Astrocyte (in vitro differentiated cells and primary cell): ENCODE measurements at regions not wholly inside any gene's neighbourhood (a gene's known extent, or its start where the extent isn't known, plus 50 kb on each side); places are given as distances from the start of the nearest gene placed in this dataset.

Source experiments
- DNase-seq: peaks from one replicate; pipeline ENCODE4 v3.0.0-alpha.2; 2010; ENCODE audit warnings: low read depth
- FAIRE-seq: peaks from 2 replicates; lab custom pipeline; 2011; peaks lifted over from hg19 to GRCh38; lab: Jason Lieb, UNC
- H2AFZ ChIP-seq: 2 replicates; pipeline ENCODE4 v1.6.0; 2012; ENCODE audit warnings: low read depth, low read length, inconsistent platforms
- H3K27ac ChIP-seq: 2 replicates; pipeline ENCODE4 v1.5.1; 2011; ENCODE audit warnings: low read depth, low read length, inconsistent platforms
- H3K27me3 ChIP-seq: 2 replicates; pipeline ENCODE4 v1.6.0; 2011; ENCODE audit warnings: low read length, inconsistent platforms; ENCODE audit not compliant: insufficient read depth
- H3K36me3 ChIP-seq: 2 replicates; pipeline ENCODE4 v1.5.1; 2011; ENCODE audit warnings: low read length, inconsistent platforms; ENCODE audit not compliant: insufficient read depth
- H3K4me1 ChIP-seq: 2 replicates; pipeline ENCODE4 v1.5.1; 2011; ENCODE audit warnings: low read length, inconsistent platforms; ENCODE audit not compliant: insufficient read depth
- H3K4me2 ChIP-seq: 2 replicates; pipeline ENCODE4 v1.6.0; 2012; ENCODE audit warnings: low read length, inconsistent platforms
- H3K4me3 ChIP-seq: 2 replicates; pipeline ENCODE4 v1.5.1; 2011; ENCODE audit warnings: low read depth, mild to moderate bottlenecking, low read length, inconsistent platforms; ENCODE audit not compliant: insufficient read depth
- H3K79me2 ChIP-seq: 2 replicates; pipeline ENCODE4 v1.6.0; 2012; ENCODE audit warnings: mild to moderate bottlenecking, low read length, inconsistent platforms; ENCODE audit not compliant: insufficient read depth
- H3K9ac ChIP-seq: 2 replicates; pipeline ENCODE4 v1.6.0; 2012; ENCODE audit warnings: mild to moderate bottlenecking, low read length, inconsistent platforms
- H3K9me3 ChIP-seq: 2 replicates; pipeline ENCODE4 v1.5.1; 2012; ENCODE audit warnings: low read depth, mild to moderate bottlenecking, low read length, inconsistent platforms; ENCODE audit not compliant: insufficient read depth
- H4K20me1 ChIP-seq: 2 replicates; pipeline ENCODE4 v1.6.0; 2012; ENCODE audit warnings: low read length, inconsistent platforms; ENCODE audit not compliant: insufficient read depth
- H3K27ac Mint-ChIP-seq: one replicate; pipeline ENCODE4 v1.8.0; 2021; ENCODE audit warnings: mild to moderate bottlenecking, mixed read lengths; ENCODE audit not compliant: unreplicated experiment
- H3K27me3 Mint-ChIP-seq: one replicate; pipeline ENCODE4 v1.8.0; 2021; ENCODE audit warnings: low read depth, mixed read lengths; ENCODE audit not compliant: unreplicated experiment
- H3K36me3 Mint-ChIP-seq: one replicate; pipeline ENCODE4 v1.8.0; 2021; ENCODE audit warnings: low read depth, mixed read lengths; ENCODE audit not compliant: unreplicated experiment
- H3K4me1 Mint-ChIP-seq: one replicate; pipeline ENCODE4 v1.8.0; 2021; ENCODE audit warnings: low read depth, mixed read lengths; ENCODE audit not compliant: unreplicated experiment
- H3K4me3 Mint-ChIP-seq: one replicate; pipeline ENCODE4 v1.8.0; 2021; ENCODE audit warnings: mild to moderate bottlenecking, moderate library complexity, mixed read lengths; ENCODE audit not compliant: unreplicated experiment
- H3K9me3 Mint-ChIP-seq: one replicate; pipeline ENCODE4 v1.8.0; 2021; ENCODE audit warnings: mild to moderate bottlenecking, mixed read lengths; ENCODE audit not compliant: unreplicated experiment
- CTCF ChIP-seq: IDR thresholded peaks from 2 replicates; pipeline ENCODE4 v1.5.1; 2011; ENCODE audit warnings: low read depth, mild to moderate bottlenecking, inconsistent platforms, low read length, moderate library complexity; ENCODE audit not compliant: insufficient read depth
- EZH2 ChIP-seq: IDR thresholded peaks from 2 replicates; pipeline ENCODE4 v1.6.1; 2012; ENCODE audit warnings: mild to moderate bottlenecking, low read length, inconsistent platforms; ENCODE audit not compliant: insufficient read depth

DNA sequence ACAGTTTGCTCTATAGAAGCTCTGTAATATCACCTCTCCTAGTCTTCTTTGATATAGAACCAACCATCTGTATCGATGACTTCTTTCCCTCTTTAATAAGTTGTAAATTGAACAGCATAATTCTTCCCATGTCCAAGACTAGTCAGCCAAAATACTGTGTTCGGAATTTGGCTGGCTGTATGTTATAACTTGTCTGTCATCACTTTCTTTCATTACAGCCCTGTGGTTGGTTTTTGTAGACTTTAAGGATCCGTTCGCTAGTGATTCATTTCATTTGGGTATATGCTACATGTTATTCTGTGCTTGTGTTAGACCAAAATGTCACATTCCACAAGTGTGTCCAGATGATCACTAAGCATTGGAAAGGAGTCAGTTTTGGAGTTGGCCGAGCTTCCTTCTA, 155.4 kb upstream of the ITGB1 start:
- H3K36me3 Mint-ChIP-seq = peaks cover 2% of the 10 kb centered on the region
- FAIRE-seq (peak; percentile 89), DNase-seq (peak; percentile 73)
- no peak overlapping the region for H3K4me2 ChIP-seq
- H3K9me3 Mint-ChIP-seq = no peaks in the 10 kb centered on the region
- TF ChIP-seq CTCF = no peak
- no peak for TF ChIP-seq EZH2
- H3K27ac Mint-ChIP-seq = no peak overlapping the region
- H3K79me2 ChIP-seq = no peaks in the 10 kb centered on the region
- no peak overlapping the region for H3K4me3 ChIP-seq
- no peak overlapping the region for H3K27ac ChIP-seq
- peaks cover 24% of the 10 kb centered on the region for H3K4me1 ChIP-seq
- no peaks in the 10 kb centered on the region for H3K27me3 Mint-ChIP-seq
- no peaks in the 10 kb centered on the region for H3K36me3 ChIP-seq
- H3K27me3 ChIP-seq = no peaks in the 10 kb centered on the region
- no peaks in the 10 kb centered on the region for H4K20me1 ChIP-seq
- no peaks in the 10 kb centered on the region for H3K9me3 ChIP-seq
- H2AFZ ChIP-seq = no peak overlapping the region
- H3K4me1 Mint-ChIP-seq = peaks cover 27% of the 10 kb centered on the region
- no peak overlapping the region for H3K9ac ChIP-seq
- no peak overlapping the region for H3K4me3 Mint-ChIP-seq

- H3K4me2 ChIP-seq = no peak overlapping the region
- no peaks in the 10 kb centered on the region for H3K36me3 ChIP-seq
- H2AFZ ChIP-seq = no peak overlapping the region
- H3K27ac ChIP-seq = no peak overlapping the region
- Mint-ChIP-seq H3K27me3 (no peaks in the 10 kb centered on the region), H3K36me3 (peaks cover 2% of the 10 kb centered on the region), H3K4me3 (no peak overlapping the region), H3K27ac (no peak overlapping the region), H3K4me1 (peaks cover 27% of the 10 kb centered on the region), H3K9me3 (no peaks in the 10 kb centered on the region)
- H4K20me1 ChIP-seq = no peaks in the 10 kb centered on the region
- no peak overlapping the region for H3K9ac ChIP-seq
- H3K4me3 ChIP-seq = no peak overlapping the region
- peaks cover 24% of the 10 kb centered on the region for H3K4me1 ChIP-seq
- H3K27me3 ChIP-seq = no peaks in the 10 kb centered on the region
- no peaks in the 10 kb centered on the region for H3K9me3 ChIP-seq
- no peak for TF ChIP-seq EZH2
- no peak for TF ChIP-seq CTCF
- DNase-seq (peak; percentile 84), FAIRE-seq (no peak)
- H3K79me2 ChIP-seq = no peaks in the 10 kb centered on the region
Observed at GRCh38 chr10:33112831-33113455, 154.9 kb upstream of the ITGB1 start.

GRCh38 chr10:33111488-33112051, 153.5 kb upstream of the ITGB1 start:
- Histone ChIP-seq H3K4me1 (peaks cover 22% of the 10 kb centered on the region), H3K27ac (no peak overlapping the region), H3K9me3 (no peaks in the 10 kb centered on the region), H3K4me2 (no peak overlapping the region), H4K20me1 (no peaks in the 10 kb centered on the region), H3K36me3 (no peaks in the 10 kb centered on the region), H3K4me3 (no peak overlapping the region), H3K9ac (no peak overlapping the region), H3K27me3 (no peaks in the 10 kb centered on the region), H3K79me2 (no peaks in the 10 kb centered on the region), H2AFZ (no peak overlapping the region)
- H3K4me1 Mint-ChIP-seq = peaks cover 24% of the 10 kb centered on the region
- peaks cover 2% of the 10 kb centered on the region for H3K36me3 Mint-ChIP-seq
- TF ChIP-seq CTCF (no peak), EZH2 (no peak)
- no peak overlapping the region for H3K27ac Mint-ChIP-seq
- FAIRE-seq (peak; percentile 47), DNase-seq (no peak)
- no peaks in the 10 kb centered on the region for H3K27me3 Mint-ChIP-seq
- H3K9me3 Mint-ChIP-seq = no peaks in the 10 kb centered on the region
- H3K4me3 Mint-ChIP-seq = no peak overlapping the region
